Stimulated activated CD8-positive, alpha-beta memory T cell treated with anti-CD3 and anti-CD28 coated beads, Interleukin-12 subunit alpha, Interleukin-12 subunit beta, amount 100 ng/mL, for 4 hours (primary cell): ENCODE measurements at regions not wholly inside any gene's neighbourhood (a gene's known extent, or its start where the extent isn't known, plus 50 kb on each side); places are given as distances from the start of the nearest gene placed in this dataset.
"Not testable (repeated sequence)": the region's sequence is repeated elsewhere in the genome, so short reads cannot be mapped to it uniquely, and the experiment has no call there.

Experiments
- DNase-seq: peaks from one replicate; pipeline ENCODE4 v3.0.0-alpha.2; 2020; ENCODE audit warnings: low read depth

- DNase-seq: not testable (repeated sequence)
Observed at GRCh38 chr9:135195975-135196374, 108.5 kb downstream of the OLFM1 start.

DNA sequence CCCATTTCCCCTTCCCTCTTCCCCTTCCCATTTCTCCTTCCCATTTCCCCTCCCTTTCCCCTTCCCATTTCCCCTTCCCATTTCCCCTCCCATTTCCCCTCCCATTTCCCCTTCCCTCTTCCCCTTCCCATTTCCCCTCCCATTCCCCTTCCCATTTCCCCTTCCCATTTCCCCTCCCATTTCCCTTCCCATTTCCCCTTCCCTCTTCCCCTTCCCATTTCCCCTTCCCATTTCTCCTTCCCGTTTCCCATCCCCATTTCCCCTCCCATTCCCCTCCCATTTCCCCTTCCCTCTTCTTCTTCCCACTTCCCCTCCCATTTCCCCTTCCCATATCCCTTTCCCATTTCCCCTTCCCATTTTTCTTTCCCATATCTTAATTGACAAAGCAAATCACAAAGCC, 109.0 kb downstream of the OLFM1 start:
- DNase-seq: no peak

DNA sequence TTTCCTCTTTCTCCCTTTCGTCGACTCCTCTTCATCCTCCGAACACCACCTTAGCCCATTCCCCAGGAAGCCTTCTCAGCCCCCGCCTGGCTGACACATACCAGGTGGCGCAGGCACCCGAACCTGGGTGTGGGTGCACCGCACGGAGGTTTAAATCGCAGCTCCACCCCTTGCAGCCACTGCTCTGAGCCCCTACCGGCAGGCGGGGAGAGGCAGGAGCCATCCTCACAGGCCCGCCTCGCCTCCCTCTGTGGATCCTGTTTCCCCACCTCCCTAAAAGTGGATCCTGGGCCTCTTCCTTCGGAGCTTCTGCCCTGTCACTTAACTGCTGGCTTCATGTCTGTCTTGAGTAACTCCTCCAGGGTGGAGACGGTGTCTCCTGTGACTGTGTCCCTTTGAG, 110.7 kb downstream of the OLFM1 start:
- no peak for DNase-seq

GRCh38 chr9:135198586-135199285, 111.3 kb downstream of the OLFM1 start:
- DNase-seq: no peak

GRCh38 chr9:135199489-135199888, 112.0 kb downstream of the OLFM1 start:
- no peak for DNase-seq

- DNase-seq: no peak
Observed at GRCh38 chr9:135201711-135202110, 114.2 kb downstream of the OLFM1 start.

- DNase-seq: no peak
Observed at GRCh38 chr9:135204177-135204576, 116.7 kb downstream of the OLFM1 start.

DNA sequence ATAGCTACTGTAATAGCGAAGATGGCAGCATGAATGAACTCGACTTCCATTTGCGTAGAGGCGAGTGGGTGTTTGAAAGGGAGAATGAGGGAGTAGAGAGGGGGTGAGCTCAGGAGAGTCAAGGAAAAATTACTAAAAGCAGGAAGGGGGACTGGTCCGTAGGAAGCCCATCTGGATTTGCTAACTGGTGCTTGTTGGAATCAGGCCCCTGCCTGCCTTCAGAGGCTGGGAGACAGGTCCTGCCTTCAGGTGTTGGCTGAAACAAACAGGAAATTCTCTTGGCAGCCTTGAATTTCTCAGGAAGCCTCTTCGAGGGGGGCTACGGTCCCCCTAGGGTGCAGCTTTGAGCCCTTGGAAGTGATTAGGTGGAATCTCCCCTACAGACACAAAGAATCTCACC, 121.7 kb downstream of the OLFM1 start:
- DNase-seq: no peak

DNA sequence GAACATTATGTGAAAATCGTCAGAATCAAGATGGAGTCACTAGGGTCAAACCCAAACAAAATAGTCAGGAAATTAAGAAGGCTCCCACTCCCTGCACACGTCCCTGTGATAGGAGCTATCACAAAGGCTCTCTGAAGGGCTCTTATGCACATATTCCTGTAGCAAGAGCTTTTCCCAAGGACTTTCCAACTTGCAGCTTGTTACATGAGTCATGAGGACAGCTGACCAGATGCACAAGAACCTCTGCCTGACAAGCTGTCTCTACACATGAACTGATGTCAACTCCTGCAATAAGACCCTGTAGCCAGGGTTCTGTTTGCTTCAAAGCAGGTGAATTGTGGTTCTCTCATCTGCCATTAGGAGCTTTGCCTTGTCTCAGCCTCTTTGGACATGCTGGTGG, 122.4 kb downstream of the OLFM1 start:
- DNase-seq: no peak

- no peak for DNase-seq
Observed at GRCh38 chr9:135210676-135211523, 123.4 kb downstream of the OLFM1 start.

- no peak for DNase-seq
Observed at GRCh38 chr9:135211524-135211890, 124.0 kb downstream of the OLFM1 start.

GRCh38 chr9:135212961-135213360, 125.5 kb downstream of the OLFM1 start:
- no peak for DNase-seq

DNA sequence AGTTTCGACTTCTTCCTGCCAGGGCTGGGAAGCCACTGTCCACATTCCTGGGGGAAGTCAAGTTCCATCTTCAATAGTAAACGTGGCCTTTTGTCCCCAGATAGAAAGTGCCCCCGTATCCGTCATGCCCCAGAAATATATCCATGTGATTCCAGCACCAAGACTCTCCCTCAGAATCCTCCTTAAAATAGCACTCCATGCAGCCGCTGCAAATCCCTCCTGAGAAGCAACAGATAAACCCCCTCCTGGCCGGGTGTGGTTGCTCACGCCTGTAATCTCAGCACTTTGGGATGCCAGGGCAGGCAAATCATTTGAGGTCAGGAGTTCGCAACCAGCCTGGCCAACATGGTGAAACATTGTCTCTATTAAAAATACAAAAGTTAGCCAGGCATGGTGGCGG, 126.1 kb downstream of the OLFM1 start:
- DNase-seq: no peak

GRCh38 chr9:135214054-135214640, 126.7 kb downstream of the OLFM1 start:
- DNase-seq: no peak

GRCh38 chr9:135214706-135215105, 127.2 kb downstream of the OLFM1 start:
- no peak for DNase-seq

GRCh38 chr9:135215571-135216161, 128.2 kb downstream of the OLFM1 start:
- no peak for DNase-seq

DNA sequence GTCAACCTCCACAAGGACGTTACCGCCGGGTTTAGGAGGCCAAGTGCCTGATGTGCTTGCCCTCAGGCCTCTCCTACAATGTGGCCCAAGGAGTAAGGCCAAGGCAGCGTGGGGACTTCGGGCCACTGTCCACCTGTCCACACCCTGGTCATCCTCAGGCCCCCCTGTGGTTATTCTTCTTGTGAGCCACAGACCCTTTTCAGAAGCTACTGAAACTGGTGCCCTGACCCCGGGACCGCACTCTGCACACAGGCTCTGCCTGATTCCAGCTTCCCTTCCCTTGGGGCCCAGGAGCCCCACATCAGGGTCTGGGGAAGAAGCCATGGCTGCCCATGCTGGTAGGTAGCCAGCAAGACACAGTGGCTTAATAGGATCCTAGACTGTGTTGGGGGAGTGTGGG, 128.8 kb downstream of the OLFM1 start:
- DNase-seq: no peak

GRCh38 chr9:135216791-135217441, 129.4 kb downstream of the OLFM1 start:
- DNase-seq: no peak

DNA sequence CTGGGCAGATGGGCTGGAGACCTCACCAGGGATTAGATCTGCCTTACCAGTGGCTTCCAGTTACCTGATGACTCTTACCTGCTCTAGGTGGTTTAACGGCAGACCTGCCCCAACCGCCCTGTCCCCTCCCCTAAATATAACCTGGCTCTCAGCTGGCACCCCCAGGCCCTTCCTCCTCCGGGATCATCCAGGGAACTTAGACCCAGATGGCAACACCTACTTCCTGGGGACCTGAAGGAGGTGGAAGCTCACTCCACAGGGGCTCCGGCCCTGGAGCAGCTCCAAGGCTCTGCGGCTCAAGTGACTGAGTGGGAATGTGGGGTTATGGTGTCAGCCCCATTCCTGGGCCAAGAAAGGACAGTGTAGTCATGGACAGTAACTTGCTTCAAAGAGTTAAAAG, 130.4 kb downstream of the OLFM1 start:
- DNase-seq: no peak

- DNase-seq: no peak
Observed at GRCh38 chr9:135218331-135219225, 131.1 kb downstream of the OLFM1 start.
